Astrocyte (in vitro differentiated cells and primary cell): ENCODE measurements at regions not wholly inside any gene's neighbourhood (a gene's known extent, or its start where the extent isn't known, plus 50 kb on each side); places are given as distances from the start of the nearest gene placed in this dataset.

Experiments
- EZH2 ChIP-seq: IDR thresholded peaks from 2 replicates; pipeline ENCODE4 v1.6.1; 2012; ENCODE audit warnings: mild to moderate bottlenecking, low read length, inconsistent platforms; ENCODE audit not compliant: insufficient read depth
- TF ChIP-seq, protein P1 (sequence below): IDR thresholded peaks from 2 replicates; pipeline ENCODE4 v1.5.1; 2011; ENCODE audit warnings: low read depth, mild to moderate bottlenecking, inconsistent platforms, low read length, moderate library complexity; ENCODE audit not compliant: insufficient read depth

DNA sequence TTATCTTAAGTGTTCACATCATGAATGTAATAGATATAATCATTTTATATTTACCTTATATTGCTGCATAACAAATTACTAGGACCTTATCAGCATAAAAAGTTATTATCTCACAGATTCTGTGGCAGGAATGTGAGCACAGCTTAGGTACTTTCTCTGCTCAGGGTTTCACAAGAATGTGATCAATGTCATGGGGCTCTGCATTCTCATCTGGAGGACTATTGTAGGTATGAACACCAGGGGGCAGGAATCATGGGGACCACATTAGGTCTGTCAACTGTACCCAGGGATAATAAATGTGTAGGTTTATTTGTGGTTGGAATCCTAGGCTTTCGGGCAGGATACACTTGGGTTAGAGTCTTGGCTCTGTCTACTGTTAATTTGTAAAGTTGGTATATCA is 519.2 kb downstream of the ARAP2 start:
- TF ChIP-seq EZH2: no peak
- TF ChIP-seq, protein P1, sequence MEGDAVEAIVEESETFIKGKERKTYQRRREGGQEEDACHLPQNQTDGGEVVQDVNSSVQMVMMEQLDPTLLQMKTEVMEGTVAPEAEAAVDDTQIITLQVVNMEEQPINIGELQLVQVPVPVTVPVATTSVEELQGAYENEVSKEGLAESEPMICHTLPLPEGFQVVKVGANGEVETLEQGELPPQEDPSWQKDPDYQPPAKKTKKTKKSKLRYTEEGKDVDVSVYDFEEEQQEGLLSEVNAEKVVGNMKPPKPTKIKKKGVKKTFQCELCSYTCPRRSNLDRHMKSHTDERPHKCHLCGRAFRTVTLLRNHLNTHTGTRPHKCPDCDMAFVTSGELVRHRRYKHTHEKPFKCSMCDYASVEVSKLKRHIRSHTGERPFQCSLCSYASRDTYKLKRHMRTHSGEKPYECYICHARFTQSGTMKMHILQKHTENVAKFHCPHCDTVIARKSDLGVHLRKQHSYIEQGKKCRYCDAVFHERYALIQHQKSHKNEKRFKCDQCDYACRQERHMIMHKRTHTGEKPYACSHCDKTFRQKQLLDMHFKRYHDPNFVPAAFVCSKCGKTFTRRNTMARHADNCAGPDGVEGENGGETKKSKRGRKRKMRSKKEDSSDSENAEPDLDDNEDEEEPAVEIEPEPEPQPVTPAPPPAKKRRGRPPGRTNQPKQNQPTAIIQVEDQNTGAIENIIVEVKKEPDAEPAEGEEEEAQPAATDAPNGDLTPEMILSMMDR: no peak
